Epidermal melanocyte (primary cell): ENCODE measurements at regions not wholly inside any gene's neighbourhood (a gene's known extent, or its start where the extent isn't known, plus 50 kb on each side); places are given as distances from the start of the nearest gene placed in this dataset.

ENCODE experiments used
- DNase-seq: peaks from one replicate; pipeline ENCODE4 v3.0.0; 2011; ENCODE audit warnings: low spot score; ENCODE audit not compliant: insufficient read length

DNA sequence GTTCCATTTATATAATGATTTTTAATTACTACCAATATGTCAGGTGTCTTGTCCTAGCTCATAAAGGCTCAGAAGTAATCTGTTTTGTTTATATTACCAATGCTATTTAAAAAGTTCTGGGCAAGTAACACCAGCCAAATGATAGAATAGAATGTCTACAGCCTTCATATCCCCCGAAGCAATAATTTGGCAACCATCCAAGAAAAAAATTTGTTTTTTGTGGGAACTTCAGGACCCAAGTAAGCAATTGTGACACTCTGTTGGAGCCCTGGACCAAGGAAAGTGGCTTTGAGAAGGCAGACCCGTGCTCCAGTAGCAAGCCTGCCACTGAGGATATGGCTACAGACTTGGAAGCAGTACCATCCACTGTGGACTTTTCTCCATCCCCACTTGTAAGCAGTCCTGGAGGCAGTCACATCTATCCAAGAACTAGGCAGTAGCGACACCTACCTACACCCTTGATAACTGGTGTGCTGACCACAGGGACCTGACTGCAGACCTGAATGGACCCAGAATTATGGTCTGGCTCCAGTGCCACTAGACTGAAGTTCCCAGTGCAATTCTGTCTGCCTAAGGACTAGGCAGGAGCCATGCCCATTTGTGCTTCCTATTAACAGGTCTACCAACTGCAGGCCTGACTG is 870.7 kb upstream of the ADGRL2 start:
- DNase-seq: no peak

DNA sequence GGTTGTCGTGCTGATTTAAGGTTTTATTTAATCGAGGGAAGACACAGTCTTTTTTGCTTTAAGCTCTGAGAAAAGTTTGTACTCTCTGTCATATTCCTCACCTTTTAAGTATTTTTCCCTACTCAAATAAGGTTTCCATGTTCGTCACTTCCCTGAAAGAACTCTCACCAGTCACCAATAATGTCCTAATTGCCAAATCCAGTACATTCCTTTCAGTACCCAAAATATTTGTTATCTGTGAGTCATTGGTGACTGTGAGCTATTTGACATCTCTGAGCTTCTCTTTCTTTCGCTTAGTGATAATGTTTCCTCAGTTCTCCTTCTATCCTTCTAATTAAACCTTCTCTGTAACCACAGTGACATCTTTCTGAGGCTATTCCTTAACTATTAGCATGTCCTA is 874.2 kb upstream of the ADGRL2 start:
- no peak for DNase-seq

DNA sequence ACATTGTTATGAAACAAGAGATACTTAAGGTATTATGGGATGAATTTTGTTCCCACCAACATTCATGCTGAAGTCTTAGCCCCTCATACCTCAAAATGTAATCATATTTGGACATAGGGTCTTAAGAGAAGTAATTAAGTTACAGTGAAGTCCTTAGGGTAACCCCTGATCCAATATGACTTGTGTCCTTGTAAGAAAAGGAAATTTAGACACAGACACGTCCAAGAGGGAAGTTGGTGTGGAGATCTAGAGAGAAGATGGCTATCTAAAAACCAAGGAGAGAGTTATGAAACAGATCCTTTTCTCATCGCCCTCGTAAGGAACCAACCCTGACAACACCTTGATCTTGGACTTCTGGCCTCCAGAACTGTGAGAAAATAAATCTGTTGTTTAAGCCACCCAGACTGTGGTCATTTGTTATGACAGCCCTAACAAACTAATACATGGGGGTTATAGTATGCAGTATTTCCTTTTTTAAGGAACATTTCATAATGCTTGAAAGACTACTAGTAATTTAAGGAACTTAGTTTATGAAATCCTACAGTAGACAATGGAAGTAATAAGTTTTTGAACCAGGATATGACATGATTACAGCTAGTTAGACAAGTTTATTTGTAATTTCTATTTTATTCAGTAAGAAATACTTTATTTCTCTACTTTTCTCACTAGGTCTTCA is 875.5 kb upstream of the ADGRL2 start:
- DNase-seq: no peak

DNA sequence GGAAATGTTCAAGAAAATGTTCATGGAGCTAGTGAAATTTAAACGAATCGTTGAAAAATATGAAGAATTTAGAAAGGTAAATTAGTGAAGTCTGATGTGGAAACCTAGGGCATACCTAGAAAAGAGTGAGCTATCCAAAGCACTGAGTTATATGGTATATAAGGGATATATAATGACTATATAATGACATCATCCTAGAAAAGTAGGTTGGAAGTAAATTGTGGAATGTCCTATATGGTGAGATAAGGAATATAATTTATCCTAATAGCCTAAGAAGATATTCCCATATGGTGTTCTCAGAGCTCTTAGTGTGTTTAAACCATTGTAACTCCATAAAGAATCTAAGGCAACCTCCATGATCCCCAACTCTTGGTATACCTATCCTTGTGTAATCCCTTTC is 876.4 kb upstream of the ADGRL2 start:
- no peak for DNase-seq

DNA sequence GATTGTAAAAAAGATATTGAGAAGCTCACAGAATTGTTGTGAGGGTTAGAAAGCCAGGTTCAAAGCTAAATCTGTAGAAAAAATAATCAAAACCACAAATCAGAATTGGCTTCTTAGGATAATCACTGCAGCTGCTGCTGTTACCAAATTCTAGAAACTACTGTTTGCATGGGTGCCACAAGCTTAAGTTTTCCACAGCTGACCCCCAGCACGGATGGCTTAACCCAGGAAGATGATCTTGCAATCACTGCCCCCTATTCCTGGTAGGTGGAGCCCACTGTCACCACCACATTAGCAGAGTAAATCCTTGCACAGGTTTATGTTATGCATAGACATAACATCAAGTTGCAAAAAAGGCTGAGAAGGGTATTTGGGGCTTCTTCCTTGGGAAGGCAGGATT is 877.8 kb upstream of the ADGRL2 start:
- DNase-seq: no peak

- DNase-seq: no peak
Measured at GRCh38 chr1:80919426-80919825, 881.3 kb upstream of the ADGRL2 start.

GRCh38 chr1:80918380-80918779 is 882.4 kb upstream of the ADGRL2 start:
- no peak for DNase-seq

- DNase-seq: no peak
Measured at GRCh38 chr1:80917826-80918225, 882.9 kb upstream of the ADGRL2 start.

DNA sequence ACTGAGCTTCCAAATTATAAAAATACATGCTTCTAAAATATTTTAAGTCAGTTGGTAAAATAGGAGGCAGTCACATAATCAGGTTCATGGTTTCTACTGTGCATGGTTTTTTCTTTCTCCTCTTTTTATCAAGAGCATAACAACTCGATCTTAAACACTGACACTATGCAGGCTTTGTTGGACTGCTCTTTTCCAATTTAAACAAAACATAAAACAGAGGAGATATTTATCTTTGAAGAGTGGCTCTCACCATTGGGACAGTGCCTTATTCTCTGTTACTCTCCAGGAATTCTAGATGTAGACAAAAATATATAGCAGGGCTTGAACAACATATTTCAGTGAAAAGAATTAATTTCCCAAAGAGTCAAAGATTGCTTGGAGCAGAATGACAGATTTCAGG is 883.5 kb upstream of the ADGRL2 start:
- DNase-seq: no peak

- no peak for DNase-seq
Measured at GRCh38 chr1:80915491-80915890, 885.2 kb upstream of the ADGRL2 start.

GRCh38 chr1:80910426-80910825 is 890.3 kb upstream of the ADGRL2 start:
- no peak for DNase-seq

- DNase-seq: no peak
Measured at GRCh38 chr1:80909172-80909784, 891.5 kb upstream of the ADGRL2 start.

GRCh38 chr1:80896781-80897356 is 903.9 kb upstream of the ADGRL2 start:
- DNase-seq: no peak

DNA sequence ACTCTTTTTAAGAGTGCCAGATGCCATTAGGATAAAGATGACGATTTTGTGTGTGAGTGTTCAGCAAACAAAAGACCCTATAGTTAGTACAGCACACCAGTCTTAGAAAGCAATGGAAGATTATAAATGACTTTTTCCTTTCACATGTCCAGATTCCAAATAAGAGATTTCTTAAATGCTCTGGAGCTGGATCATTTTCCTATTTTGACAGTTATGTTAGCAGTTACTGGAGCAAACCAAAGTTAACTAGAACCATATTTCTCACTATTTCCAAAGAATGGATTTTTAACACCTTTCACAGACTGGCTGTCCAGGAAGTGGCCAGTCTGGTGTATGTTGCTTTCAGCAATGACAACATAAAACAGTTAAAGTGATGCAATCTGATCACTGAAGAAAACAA is 905.8 kb upstream of the ADGRL2 start:
- DNase-seq: no peak

DNA sequence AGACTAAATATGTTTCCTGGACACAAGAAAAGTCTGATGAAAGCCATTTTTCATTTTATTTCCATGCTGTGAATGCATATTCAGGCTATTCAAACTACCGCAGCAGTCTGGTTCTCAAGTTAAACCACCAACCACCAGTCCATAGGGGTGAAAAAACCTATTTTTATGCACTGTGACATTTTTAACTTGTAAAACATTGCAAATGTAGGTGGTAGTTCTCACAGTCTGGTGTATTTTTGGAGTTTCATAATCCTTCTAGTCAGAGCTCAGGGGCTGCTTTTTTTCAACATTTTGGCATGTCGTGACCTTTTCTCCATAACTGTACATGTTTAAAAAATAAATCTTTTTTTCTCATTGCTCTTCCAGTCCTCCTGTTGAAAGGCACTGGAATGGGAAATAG is 907.6 kb upstream of the ADGRL2 start:
- no peak for DNase-seq

DNA sequence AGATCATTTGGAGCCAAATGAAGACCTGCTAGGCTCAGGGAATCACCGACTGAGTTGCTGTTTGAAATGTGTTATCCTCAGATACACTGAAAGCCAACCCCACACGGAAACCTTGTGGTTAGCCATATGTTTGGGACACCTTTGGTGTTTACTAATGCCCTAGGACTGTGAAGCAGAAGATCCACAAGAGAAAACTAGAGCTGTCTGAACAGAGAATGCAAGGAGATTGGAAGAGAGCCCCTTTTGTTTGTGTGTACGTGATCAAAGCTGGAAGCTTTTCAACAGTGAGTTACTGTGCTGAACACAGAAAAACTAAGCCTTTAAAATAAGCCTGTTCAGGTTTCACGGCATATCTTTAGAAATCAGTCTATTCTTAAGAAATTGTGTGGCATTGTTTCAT is 908.2 kb upstream of the ADGRL2 start:
- DNase-seq: no peak

DNA sequence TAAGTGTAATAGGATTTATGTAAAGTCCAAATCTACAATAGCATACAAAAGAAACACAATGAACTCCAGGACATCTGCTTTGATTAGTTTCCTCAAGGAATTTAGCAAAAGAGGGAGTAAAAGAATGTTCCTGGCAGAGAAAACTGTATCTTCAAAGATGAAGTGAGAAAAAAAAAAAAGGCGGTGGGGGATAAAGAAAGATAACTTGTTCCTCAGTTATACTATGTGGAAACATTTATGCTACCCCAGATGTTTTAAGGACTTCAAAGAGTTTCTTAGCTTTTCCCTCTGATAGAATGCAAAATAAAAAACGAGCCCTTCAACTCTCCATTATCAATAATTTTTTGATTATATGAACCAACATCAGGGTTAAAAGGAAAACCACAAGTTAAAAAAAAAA is 908.9 kb upstream of the ADGRL2 start:
- DNase-seq: no peak

DNA sequence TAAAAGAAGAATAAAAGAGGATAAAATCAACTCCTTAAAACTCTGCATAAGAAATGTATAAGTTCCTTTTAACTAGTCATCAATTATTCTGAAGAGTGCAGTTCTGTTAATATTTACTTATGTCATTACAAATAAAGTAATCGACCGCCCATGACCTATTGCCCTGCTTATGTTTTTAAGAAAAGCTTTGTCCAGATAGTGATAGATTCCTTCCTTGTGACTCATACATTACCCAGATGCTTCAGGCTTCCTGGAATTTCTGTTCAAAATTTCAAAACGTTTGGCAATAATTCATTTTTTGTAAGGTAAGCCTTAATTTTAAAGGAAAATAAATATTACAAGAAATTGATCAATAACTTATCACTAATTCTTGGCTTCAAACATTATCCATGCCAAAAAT is 918.2 kb upstream of the ADGRL2 start:
- DNase-seq: no peak

- no peak for DNase-seq
Measured at GRCh38 chr1:80878343-80878742, 922.4 kb upstream of the ADGRL2 start.

DNA sequence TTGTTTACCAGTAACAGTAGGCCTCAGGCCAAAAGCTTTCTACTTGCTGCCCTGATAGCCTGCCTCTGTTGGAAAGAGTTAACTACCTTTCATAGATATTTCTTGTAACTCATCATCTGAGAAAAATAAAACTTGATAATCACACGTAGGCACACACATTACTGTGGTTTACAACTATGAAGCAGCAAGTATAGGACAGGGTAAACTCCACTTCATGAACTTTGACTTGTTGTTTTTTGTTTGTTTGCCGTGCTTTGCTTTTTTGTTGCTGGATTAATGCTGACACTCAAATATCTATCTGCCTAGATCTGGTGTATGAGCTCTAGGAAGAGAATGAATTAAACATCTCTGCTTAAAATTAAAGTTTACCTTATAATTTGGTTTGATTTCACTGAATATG is 924.7 kb upstream of the ADGRL2 start:
- DNase-seq: no peak

GRCh38 chr1:80869299-80869698 is 931.4 kb upstream of the ADGRL2 start:
- DNase-seq: no peak

GRCh38 chr1:80847904-80848303 is 952.8 kb upstream of the ADGRL2 start:
- DNase-seq: no peak

- DNase-seq: no peak
Measured at GRCh38 chr1:80846966-80847365, 953.8 kb upstream of the ADGRL2 start.
